ENCODE measurements at regions not wholly inside any gene's neighbourhood (a gene's known extent, or its start where the extent isn't known, plus 50 kb on each side); places are given as distances from the start of the nearest gene placed in this dataset.

GRCh38 chr4:165707128-165707527 is 165.9 kb upstream of the TLL1 start:
- Mint-ChIP-seq H3K27ac (no peak overlapping the region), H3K27me3 (ENCODE audit: low read depth) (no peaks in the 10 kb centered on the region), H3K4me3 (no peak overlapping the region), H3K9me3 (peaks cover 3% of the 10 kb centered on the region), H3K4me1 (peaks cover 13% of the 10 kb centered on the region), H3K36me3 (no peaks in the 10 kb centered on the region)
- DNase-seq (ENCODE audit: low spot score in 2 of 2, unreplicated experiment in 2 of 2) = no peak
- TF ChIP-seq CTCF (IDR thresholded peaks at IDR 0.05; ENCODE audit: unreplicated experiment) = no peak

- DNase-seq (ENCODE audit: low spot score in 2 of 2, unreplicated experiment in 2 of 2) = no peak
- Mint-ChIP-seq H3K4me1 (peaks cover 10% of the 10 kb centered on the region), H3K36me3 (no peaks in the 10 kb centered on the region), H3K9me3 (peaks cover 3% of the 10 kb centered on the region), H3K27me3 (ENCODE audit: low read depth) (no peaks in the 10 kb centered on the region), H3K27ac (no peak overlapping the region), H3K4me3 (no peak overlapping the region)
- TF ChIP-seq CTCF (IDR thresholded peaks at IDR 0.05; ENCODE audit: unreplicated experiment) = no peak
Observed at GRCh38 chr4:165709516-165709915, 163.5 kb upstream of the TLL1 start.

GRCh38 chr4:165709973-165710526 is 163.0 kb upstream of the TLL1 start:
- Mint-ChIP-seq H3K4me3 (no peak overlapping the region), H3K4me1 (peaks cover 10% of the 10 kb centered on the region), H3K27me3 (ENCODE audit: low read depth) (no peaks in the 10 kb centered on the region), H3K27ac (no peak overlapping the region), H3K36me3 (no peaks in the 10 kb centered on the region), H3K9me3 (peaks cover 3% of the 10 kb centered on the region)
- TF ChIP-seq CTCF (IDR thresholded peaks at IDR 0.05; ENCODE audit: unreplicated experiment) = no peak
- DNase-seq (ENCODE audit: low spot score in 2 of 2, unreplicated experiment in 2 of 2) = no peak

GRCh38 chr4:165711436-165711835 is 161.6 kb upstream of the TLL1 start:
- no peaks in the 10 kb centered on the region for H3K36me3 Mint-ChIP-seq
- no peak for DNase-seq (ENCODE audit: low spot score in 2 of 2, unreplicated experiment in 2 of 2)
- no peak for TF ChIP-seq CTCF (IDR thresholded peaks at IDR 0.05; ENCODE audit: unreplicated experiment)
- no peak overlapping the region for H3K4me3 Mint-ChIP-seq
- H3K9me3 Mint-ChIP-seq = no peaks in the 10 kb centered on the region
- no peak overlapping the region for H3K27ac Mint-ChIP-seq
- peaks cover 10% of the 10 kb centered on the region for H3K4me1 Mint-ChIP-seq
- H3K27me3 Mint-ChIP-seq (ENCODE audit: low read depth) = no peaks in the 10 kb centered on the region

- no peak for TF ChIP-seq CTCF (IDR thresholded peaks at IDR 0.05; ENCODE audit: unreplicated experiment)
- no peaks in the 10 kb centered on the region for H3K27me3 Mint-ChIP-seq (ENCODE audit: low read depth)
- peaks cover 10% of the 10 kb centered on the region for H3K4me1 Mint-ChIP-seq
- no peaks in the 10 kb centered on the region for H3K9me3 Mint-ChIP-seq
- no peaks in the 10 kb centered on the region for H3K36me3 Mint-ChIP-seq
- H3K27ac Mint-ChIP-seq = no peak overlapping the region
- no peak for DNase-seq (ENCODE audit: low spot score in 2 of 2, unreplicated experiment in 2 of 2)
- no peak overlapping the region for H3K4me3 Mint-ChIP-seq
Observed at GRCh38 chr4:165711912-165712311, 161.1 kb upstream of the TLL1 start.

GRCh38 chr4:165714650-165715049 is 158.4 kb upstream of the TLL1 start:
- no peak for TF ChIP-seq CTCF (IDR thresholded peaks at IDR 0.05; ENCODE audit: unreplicated experiment)
- Mint-ChIP-seq H3K27me3 (ENCODE audit: low read depth) (no peaks in the 10 kb centered on the region), H3K36me3 (no peaks in the 10 kb centered on the region), H3K4me3 (no peak overlapping the region), H3K4me1 (peaks cover 9% of the 10 kb centered on the region), H3K27ac (no peak overlapping the region), H3K9me3 (no peaks in the 10 kb centered on the region)
- no peak for DNase-seq (ENCODE audit: low spot score in 2 of 2, unreplicated experiment in 2 of 2)
